Stimulated activated CD8-positive, alpha-beta memory T cell treated with anti-CD3 and anti-CD28 coated beads, Interleukin-7, amount 100 ng/mL, for 4 hours (primary cell): ENCODE measurements at regions not wholly inside any gene's neighbourhood (a gene's known extent, or its start where the extent isn't known, plus 50 kb on each side); places are given as distances from the start of the nearest gene placed in this dataset.

Source experiments
- DNase-seq, 2 donors: peaks; one replicate each; pipeline ENCODE4 v3.0.0-alpha.2; 2020; ENCODE audit warnings: low read depth in 2 of 2

DNA sequence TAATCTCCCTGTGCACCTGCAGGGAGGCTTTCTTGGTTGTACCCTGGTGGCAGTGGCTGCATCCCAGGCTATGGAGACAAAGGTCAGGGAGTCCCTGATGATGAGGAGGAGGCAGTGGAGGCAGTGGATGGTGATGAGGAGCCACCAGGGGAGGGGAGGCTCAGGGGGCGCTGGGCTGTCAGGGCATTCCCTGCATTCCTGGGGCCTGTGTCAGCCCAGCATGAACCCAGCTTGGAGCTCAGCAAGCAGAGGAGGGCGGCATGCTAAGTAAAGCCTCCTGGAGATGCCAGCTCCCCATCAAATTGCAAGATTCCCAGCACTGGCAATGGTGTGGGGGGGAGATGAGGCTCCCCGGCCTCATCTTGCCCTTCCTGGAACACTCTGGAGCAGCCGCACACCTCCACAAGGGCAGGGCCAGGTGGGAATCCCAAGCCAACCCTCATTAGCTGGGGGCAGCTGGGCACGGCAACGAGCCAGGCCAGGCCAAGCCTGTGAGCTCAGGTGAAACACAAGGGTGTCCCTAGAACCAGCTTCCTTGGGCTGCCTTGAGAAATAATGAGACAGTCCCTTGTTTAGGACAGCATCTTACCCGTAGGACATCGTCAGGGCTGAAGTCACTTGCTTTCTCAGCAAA, 469.5 kb downstream of the MATN1 start:
- DNase-seq: no peak

DNA sequence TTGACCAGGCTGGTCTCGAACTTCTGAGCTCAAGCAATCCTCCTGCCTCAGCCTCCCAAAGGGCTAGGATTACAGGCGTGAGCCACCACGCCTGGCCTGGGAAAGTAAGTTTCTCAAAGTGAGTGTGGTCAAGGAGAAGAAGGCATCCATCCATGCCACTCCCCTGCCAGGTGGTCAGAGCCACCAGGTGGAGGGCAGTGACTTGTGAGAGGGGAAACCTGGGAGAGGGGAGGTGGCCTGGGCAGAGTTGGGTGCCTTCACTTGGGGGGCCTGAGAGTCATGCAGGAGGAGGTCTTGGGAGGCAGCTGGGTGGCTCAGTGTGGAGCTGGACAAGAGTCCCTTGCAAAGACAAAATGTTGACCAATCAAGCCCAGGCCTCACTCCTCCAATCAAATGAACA, 470.0 kb downstream of the MATN1 start:
- no peak for DNase-seq

DNA sequence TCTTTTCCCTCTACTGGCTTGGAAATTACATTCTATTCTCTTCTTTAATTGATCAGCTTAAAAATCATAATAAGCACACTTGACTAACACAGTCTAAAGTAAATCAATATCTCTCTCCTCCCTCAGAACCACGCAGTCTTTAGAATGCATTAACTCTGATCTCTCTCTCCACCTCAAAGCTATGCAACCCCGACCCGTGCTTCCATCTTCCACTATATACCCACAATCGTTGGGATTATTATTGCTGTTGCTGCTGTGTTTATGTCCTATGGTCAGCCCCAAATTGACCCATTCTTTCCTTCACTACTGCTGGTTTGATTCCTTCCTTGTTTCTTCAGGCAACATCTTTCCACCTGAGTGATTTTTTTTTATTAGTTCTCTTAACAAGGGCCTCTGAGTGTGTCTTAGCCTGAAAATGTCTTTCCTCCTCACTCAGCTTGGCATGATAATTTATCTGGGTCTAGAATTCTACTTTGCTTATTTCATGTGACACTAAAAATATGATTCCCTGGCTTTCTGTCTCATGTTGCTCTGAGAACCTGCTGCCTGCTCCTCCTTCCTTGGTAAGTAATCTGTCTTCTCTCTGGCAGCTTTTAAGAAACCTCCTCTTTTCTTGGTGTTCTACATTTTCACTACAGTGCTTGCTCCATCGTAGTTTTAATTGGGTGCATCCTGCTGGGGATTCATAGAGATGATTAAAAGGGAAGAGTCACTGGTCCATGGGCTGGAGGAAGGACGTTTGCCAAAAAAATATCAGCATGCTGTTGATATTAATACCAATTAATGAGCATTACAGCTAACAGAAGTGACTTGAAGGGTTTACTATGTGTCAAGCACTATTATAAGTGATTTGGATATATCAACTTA, 472.2 kb downstream of the MATN1 start:
- DNase-seq: no peak

DNA sequence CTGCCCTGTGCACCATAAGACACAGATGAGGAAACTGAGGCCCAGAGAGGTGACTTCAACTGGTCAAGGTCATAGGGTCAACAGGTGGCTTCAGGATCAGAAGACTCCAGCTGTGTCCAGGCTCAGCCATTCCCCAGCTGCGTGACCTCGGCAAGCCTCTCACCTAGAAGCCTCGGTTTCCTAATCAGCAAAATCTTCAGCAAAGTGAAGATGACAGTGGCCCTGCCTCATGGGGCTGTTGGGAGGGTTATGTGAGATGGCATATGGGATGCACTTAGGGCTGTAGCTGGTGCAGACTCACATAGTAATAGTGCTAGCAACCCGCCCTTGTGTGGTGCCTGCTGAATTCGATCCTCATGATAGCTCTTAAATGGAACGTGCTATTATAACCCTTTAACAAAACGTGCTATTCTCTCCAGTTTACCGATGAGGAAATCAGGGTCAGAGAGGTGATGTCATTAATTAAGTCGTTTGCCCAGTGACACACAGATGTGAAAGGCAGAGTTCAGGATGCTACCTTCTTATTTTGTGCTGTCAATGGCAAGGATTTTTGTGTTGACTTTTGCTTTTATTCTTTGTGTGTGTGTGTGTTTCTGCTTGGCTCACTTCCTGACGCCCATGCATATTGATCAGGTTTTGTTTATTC, 472.9 kb downstream of the MATN1 start:
- DNase-seq: no peak

DNA sequence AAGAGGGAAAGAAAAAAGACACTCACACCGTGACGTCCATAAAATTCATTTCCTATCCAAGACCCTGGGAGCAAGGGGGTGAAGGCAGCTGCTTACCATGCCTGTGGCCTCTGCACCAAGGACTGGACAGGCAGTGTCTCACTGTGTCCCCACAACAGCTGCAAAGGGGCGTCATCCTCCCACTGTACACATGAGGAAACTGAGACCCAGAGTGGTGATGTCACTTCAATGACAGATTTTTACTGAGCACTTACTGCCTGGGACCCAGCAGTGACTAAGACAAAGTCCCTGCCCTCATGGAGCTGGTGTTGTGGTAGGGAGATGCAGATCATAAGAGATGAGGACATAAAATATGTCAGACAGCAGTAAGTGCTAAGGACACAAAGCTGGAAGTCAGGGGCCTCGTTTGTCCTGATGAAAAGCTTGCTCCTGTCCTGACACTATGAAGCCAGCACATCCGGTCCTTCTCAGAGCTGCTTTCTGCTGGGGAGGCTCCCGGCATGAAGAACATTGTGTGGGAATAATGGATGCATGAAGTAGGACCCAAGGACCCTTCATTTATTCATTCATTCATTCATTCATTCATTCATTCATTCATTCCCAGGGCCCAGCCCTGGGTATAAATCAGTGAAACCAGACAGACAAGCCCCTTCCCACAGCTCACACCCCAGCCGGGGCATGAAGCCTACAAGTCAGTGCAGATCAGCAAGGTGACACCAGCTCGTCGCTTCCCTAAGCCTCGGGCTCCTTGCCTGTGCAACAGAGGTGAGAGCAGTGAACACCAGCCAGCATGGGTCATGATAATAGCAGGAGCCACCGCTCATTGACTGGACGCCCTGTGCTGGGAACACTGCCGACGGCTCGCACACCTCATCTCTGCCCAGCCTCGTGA, 473.7 kb downstream of the MATN1 start:
- DNase-seq: no peak

DNA sequence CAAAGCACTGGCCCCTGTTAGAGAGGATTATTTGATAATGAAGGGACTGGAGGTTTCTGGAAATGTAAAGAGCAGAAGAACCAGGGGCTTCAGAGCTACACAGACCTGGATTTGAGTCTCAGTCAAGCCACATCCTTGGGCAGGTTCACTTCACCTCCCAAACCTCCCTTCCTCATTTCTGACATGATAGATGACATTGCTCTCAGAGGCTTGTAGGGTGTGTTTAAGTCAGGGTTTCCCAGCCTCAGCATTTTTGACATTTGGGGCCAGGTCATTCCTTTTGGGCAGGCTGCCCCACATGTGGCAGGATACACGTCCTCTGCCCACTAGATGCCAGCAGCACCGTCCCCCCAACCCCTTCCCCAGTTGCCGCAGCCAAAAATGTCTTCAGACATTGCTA, 474.6 kb downstream of the MATN1 start:
- no peak for DNase-seq

DNA sequence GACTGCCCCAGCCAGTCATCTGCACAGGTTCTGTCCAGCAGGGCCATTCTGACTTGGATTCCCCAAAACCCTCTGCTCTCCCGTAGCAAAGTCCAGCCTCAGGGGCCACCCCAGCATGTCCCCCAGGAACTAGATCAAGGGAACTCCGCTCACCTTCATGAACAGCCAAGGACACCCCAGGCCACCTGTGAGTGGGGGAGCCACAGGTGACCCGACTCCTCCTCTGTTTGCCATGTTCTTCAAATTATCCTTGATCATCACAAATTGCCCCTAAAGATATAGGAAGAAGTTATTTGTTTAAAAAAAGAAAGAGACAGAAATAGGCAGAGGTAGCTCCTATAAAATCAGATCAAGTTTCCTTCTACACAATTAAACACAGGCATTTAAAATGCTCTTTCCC, 475.0 kb downstream of the MATN1 start:
- no peak for DNase-seq

DNA sequence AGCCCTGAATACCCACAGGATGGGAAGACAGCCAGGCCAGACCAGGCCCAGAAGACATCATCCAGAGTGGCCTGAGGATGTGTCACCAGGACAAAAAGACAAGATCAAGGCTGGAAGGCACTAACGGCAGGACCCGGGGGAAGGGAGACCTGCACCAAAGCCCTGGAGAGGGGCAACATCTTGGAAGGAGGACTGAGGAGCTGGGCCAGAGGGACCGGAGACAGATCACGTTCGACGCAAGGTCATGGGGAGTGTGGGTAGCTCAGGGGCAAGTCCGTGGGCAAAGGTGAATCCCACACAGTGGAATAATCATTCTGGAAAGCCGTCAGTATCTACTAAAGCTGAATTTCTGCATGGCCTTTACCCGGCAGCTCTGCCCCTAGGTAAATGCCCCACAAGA, 478.6 kb downstream of the MATN1 start:
- no peak for DNase-seq

DNA sequence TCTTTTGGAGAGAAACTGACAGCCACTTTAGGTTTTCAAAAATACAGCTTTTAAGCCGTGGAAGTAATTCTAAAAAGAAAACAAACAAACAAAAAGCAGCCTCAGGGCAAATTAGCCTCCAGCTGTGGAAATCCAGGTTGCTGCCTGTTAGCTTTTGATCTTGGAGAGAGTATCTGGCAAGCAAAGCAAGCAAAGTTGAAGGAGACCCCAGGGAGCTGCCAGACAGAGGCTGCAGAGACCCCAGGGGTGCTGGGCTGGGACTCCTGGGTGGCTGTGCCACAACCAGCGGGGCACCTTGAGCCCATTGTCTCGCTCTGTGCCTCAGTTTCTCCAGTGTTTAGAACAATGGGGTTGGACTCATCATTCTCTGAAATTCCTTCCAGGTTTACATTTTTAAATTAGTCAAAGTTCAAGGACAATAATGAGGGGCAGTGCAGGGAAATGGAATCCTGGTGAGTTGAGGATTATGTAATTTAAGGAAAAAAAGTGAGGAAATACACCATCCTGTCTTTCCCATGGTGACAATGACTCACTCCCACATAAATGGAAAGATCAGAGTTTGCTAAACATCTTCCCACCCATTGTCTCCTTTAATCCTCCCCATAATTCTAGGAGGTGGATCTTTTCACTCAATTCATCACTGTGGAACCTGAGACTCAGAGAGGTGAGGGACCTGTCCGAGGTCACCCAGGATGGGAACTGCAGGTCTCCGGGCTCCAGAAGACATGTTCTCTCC, 480.5 kb downstream of the MATN1 start:
- DNase-seq: no peak

DNA sequence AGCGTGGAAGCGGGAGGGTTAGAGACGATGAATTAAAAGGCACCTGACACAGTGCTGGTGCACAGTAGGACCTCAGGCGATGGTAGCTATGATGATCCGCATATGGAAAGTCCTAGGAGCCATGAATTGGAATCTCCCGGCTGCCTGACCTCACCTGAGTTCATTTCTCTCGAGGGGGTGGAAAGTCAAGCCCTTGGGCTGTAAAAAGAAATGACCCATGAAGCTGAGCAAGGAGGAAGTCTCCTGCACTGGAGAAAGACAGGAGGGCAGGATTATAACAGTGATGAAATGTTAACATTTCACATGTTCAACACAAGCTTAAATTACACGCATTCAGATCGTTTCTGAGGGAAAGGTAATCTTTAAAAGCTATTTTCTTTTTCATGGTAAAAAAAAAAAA, 481.2 kb downstream of the MATN1 start:
- no peak for DNase-seq

DNA sequence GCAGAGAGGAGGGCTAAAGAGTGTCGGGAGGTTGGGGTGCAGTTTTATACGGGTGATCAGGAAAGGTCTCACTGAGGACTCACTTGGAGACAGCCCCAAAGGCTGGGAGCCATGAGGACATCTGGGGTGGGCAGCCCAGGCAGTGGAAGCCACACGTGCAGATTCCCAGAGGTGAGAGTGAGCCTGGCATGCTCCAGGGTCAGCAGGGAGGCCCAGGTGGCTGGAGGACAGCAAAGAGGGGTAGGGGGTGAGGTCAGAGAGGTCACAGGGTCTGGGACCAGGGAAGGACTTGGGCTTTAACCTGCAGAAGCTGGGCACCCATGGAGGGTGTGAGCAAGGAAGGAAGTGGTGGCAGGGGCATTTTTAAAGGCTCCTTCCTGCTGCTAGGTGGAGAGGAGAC, 481.7 kb downstream of the MATN1 start:
- no peak for DNase-seq

DNA sequence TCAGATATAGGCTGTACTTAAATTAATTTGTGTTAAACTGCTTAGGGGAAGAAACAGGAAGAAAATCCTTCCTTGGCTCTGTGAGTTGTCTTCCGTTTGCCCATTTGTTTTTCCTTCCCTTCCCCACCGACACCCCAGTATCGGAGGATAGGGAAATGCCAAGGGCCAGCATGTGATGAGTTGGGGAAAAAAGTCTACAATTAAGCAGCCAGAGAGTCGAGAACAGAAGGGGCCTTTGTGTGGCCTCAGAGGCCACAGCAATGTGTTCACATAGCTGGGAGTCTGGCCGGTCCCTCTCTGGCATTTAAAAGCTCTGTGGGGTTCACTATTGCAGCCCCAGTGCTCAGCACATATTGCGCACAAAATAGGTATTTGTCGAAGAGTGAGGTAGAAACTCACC, 489.3 kb downstream of the MATN1 start:
- no peak for DNase-seq

DNA sequence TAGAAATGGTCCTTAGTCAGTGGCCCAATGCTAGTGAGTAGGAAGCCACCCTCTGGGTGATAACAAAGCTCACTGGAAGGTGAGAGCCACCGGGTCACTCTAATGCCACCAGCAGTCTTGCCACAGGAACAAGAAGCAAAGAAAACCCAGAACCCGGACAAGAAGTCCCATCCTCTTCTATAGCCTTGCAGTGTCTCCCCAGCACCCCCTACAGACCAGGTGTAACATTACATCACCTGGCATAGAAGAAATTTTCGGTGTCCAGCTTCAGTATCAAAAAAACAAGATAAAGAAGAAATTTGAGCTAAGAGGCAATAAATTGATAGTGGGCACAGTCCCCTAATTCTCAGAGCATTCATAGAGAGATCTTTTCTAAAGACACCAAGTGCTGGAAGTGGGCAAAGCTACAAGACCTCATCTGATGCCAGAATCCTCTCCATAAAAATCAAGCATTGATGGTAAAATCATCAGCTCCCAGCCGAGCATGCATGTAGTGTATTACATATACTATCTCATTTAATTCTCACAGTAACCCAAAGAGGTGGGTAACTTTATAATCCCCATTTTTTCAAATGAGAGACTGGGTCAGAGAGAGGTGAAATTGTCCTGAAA, 491.0 kb downstream of the MATN1 start:
- no peak for DNase-seq

DNA sequence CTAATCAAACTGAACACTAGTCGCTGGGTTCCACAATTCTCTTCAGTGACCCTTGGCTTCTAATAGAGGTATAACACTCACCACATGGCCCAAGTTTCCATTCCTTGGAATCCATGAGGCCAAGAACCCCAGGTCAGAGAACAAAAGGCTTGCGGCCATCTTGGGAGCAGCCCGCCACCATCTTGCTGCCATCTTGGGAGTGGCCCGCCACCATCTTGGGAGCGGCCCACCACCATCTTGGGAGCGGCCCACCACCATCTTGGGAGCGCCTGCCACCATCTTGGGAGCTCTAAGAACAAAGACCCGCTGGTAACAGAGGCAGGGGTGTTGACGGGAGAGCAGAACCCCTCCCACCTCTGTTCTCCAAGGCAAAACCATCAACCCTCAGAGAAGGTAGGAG, 493.4 kb downstream of the MATN1 start:
- DNase-seq: no peak

DNA sequence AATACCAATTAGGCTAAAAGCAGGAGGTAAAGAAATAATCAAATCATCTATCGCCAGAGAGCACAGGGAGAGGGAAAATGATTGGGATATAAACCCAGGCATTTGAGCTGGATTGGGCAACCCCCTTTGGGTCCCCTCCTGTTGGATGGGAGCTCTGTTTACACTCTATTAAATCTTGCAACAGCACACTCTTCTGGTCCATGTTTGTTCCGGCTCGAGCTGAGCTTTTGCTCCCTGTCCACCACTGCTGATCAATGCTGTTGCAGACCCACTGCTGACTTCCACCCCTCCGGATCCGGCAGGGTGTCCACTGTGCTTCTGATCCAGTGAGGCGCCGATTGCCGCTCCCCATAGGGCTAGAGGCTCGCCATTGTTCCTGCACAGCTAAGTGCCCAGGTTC, 493.8 kb downstream of the MATN1 start:
- no peak for DNase-seq

DNA sequence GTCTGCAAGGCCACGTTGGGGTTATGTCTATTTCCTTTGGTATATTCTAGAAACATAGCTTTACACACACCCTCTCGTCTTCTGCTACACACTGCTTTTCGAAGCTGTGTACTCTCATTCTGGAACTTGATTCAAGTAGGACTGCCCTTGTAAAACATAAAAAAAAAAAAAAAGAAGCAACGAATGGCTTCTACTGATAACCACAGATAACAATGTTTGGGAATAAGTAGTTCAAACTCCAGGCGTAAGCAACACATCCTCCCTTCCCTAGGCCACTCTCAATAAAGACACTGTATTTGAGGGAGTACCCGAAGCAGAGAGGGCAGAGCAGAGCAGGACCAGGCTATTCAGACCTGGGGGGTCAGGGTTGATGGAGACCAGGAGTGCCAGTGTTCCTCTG, 496.7 kb downstream of the MATN1 start:
- no peak for DNase-seq

DNA sequence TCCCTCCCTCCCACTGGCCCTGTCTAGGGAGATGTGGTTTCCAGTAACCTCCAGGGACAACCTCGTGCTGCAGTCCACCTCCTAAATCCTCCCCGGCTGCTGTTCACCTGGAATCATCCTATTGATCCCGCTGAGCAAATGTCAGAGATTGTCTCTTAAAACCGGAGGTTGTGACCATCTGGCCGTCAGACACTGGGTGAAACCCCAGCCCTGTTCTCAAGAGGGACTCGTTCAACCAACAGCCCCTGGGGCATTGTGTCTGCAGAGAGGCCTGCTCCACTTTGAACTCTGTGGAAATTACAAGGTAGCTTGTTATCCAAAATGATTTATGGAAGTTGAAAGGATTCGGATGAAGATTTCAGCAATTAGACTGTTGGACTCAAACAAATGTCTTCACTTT, 498.0 kb downstream of the MATN1 start:
- no peak for DNase-seq

DNA sequence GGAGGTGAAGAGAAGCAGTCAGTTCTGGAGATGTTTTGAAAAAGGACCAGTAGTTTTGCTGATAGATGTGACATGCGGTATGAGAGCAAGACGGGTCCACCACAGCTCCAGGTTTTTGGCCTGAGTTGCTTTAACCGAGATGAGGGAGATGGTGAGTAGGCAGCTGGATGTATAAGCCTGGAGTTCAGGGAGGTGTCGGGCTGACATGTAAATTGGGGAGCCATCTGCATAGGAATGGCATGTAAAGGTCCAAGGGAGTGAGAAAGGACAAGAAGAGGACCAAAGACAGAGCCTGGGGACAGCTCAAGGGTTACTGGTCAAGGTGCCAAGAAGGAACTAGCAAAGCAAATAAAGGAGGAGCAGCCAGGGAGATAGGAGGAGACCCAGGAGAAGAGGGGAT, 503.7 kb downstream of the MATN1 start:
- no peak for DNase-seq

DNA sequence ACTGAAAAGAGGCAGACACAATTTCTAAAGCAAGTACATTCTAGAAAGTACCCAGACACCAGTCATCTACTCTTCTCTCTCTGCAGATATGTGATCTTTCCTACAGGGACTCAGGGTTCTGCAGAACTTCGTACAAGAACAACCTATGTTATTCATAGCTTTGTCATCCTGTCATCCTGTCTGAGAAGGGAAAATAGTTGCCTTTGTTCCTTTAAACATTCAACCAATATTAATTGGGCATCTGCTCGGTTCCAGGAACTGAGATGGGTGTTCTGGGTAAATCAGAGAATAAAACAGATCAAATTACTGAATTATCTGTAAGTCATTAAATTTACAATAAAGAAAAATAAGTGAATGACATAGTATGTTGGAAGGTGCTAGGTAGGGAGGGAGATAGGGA, 504.9 kb downstream of the MATN1 start:
- DNase-seq: no peak

DNA sequence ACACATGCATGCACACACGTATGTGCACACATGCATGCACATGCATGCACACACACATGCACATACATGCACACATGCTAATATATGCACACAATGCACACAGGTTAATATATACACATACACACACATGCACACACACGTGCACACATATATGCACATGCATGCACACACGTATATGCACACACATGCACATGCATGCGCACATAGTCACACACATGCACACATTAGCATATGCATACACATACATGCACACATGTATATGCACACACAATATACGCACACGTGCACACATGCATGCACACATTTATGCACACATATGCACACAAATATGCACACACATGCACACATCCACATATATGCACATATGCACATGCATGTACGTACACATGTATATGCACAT, 506.8 kb downstream of the MATN1 start:
- no peak for DNase-seq

DNA sequence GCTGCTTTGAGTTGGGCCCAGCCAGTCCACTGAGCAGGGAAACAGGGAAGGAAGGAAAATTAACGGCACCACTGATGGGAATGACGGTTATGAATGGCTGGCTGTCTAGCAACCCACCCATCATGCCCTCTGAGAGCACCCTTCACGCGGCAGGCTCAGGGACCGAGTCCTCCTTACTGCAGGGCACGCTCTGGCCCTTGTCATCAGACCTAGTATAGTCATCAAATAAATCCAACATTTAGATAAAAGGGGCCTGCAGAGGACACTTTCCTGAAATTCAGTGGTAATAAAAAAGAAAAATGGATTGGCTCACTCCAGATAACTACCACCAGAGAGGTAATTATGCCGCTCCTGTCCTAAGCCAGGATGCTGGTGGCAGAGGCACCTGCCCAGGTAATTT, 509.4 kb downstream of the MATN1 start:
- no peak for DNase-seq
